Loucy (cell line): ENCODE measurements at regions not wholly inside any gene's neighbourhood (a gene's known extent, or its start where the extent isn't known, plus 50 kb on each side); places are given as distances from the start of the nearest gene placed in this dataset.
"Not testable (repeated sequence)": the region's sequence is repeated elsewhere in the genome, so short reads cannot be mapped to it uniquely, and the experiment has no call there.

Experiments used
- H2AFZ ChIP-seq: fragments of 200-600 bp; sonication (generic); 2 replicates; pipeline ENCODE4 v1.6.0; 2016; ENCODE audit warnings: antibody characterized with exemption, mild to moderate bottlenecking, low read length, moderate library complexity
- H3F3A ChIP-seq: fragments of 200-600 bp; 2 replicates; pipeline ENCODE4 v1.6.0; 2016; ENCODE audit warnings: antibody characterized with exemption, low read depth, mild to moderate bottlenecking
- H3K27me3 ChIP-seq: fragments of 200-600 bp; sonication (generic); 2 replicates; pipeline ENCODE4 v1.6.1; 2014; ENCODE audit warnings: low read length, mild to moderate bottlenecking; ENCODE audit not compliant: insufficient read depth, poor library complexity, severe bottlenecking
- H3K36me3 ChIP-seq: fragments of 200-600 bp; sonication (generic); 2 replicates; pipeline ENCODE4 v1.6.1; 2016; ENCODE audit warnings: low read length; ENCODE audit not compliant: insufficient read depth
- H3K4me1 ChIP-seq: fragments of 200-600 bp; sonication (generic); 2 replicates; pipeline ENCODE4 v1.5.1; 2014; ENCODE audit warnings: low read length, mild to moderate bottlenecking; ENCODE audit not compliant: insufficient read depth, poor library complexity, severe bottlenecking
- H3K4me2 ChIP-seq: fragments of 200-600 bp; sonication (generic); 2 replicates; pipeline ENCODE4 v1.6.0; 2014; ENCODE audit warnings: antibody characterized with exemption, low read length, low read depth, mild to moderate bottlenecking; ENCODE audit not compliant: poor library complexity, severe bottlenecking
- H3K4me3 ChIP-seq: fragments of 200-600 bp; sonication (generic); 2 replicates; pipeline ENCODE4 v1.5.1; 2014; ENCODE audit warnings: low read length, mild to moderate bottlenecking, mixed read lengths; ENCODE audit not compliant: poor library complexity, severe bottlenecking
- H3K79me2 ChIP-seq: fragments of 200-600 bp; sonication (generic); 2 replicates; pipeline ENCODE4 v1.6.1; 2014; ENCODE audit warnings: low read length; ENCODE audit not compliant: insufficient read depth
- H3K9ac ChIP-seq: fragments of 200-600 bp; sonication (generic); 2 replicates; pipeline ENCODE4 v1.6.0; 2014; ENCODE audit warnings: mild to moderate bottlenecking, low read depth, low read length, moderate library complexity; ENCODE audit not compliant: poor library complexity, severe bottlenecking
- H3K9me2 ChIP-seq: fragments of 200-600 bp; sonication (generic); replicated peaks from 2 replicates; pipeline ENCODE4 v1.6.1; 2016; ENCODE audit warnings: low read depth, low read length, mixed read lengths
- H3K9me3 ChIP-seq: fragments of 200-600 bp; sonication (generic); 2 replicates; pipeline ENCODE4 v1.6.1; 2014; ENCODE audit warnings: mild to moderate bottlenecking, antibody characterized with exemption, low read length, low read depth; ENCODE audit not compliant: insufficient read depth
- H4K20me1 ChIP-seq: fragments of 200-600 bp; sonication (generic); 2 replicates; pipeline ENCODE4 v1.6.0; 2014; ENCODE audit warnings: antibody characterized with exemption, low read length, mild to moderate bottlenecking; ENCODE audit not compliant: insufficient read depth, poor library complexity, severe bottlenecking
- EZH2phosphoT487 ChIP-seq: fragments of 200-600 bp; IDR thresholded peaks from 2 replicates; pipeline ENCODE4 v1.6.1; 2018; ENCODE audit warnings: antibody characterized with exemption, mild to moderate bottlenecking, moderate library complexity, borderline replicate concordance
- TF ChIP-seq, protein P1 (sequence below): fragments of 200-600 bp; sonication (generic); conservative IDR thresholded peaks from 2 replicates; pipeline ENCODE4 v1.5.1; 2014; ENCODE audit warnings: mild to moderate bottlenecking, antibody characterized with exemption, low read length

DNA sequence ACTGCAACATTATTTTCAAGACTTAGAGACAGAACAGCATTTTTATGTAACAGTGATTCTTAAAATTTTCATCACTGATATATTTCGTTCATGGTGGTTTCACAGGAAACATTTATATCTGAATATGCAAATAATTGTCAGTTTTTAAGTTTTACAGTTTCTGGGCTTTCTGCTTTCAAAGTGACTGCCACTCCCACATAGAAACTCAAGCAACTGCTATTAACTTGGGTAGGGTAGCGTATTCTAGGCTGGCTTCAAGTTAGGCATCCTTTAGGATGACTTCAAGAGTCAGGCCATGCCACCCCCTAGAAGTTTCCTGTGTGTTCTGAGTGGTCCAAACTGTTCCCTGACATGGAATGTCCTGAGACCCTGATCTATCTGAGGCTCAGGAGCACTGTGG is 123.6 kb upstream of the TSPAN8 start:
- H4K20me1 ChIP-seq, result no peaks in the 10 kb centered on the region
- no peak overlapping the region for H3K4me2 ChIP-seq
- H3K4me3 ChIP-seq, result no peak overlapping the region
- no peaks in the 10 kb centered on the region for H3K4me1 ChIP-seq
- no peak for TF ChIP-seq EZH2phosphoT487
- TF ChIP-seq, protein P1, sequence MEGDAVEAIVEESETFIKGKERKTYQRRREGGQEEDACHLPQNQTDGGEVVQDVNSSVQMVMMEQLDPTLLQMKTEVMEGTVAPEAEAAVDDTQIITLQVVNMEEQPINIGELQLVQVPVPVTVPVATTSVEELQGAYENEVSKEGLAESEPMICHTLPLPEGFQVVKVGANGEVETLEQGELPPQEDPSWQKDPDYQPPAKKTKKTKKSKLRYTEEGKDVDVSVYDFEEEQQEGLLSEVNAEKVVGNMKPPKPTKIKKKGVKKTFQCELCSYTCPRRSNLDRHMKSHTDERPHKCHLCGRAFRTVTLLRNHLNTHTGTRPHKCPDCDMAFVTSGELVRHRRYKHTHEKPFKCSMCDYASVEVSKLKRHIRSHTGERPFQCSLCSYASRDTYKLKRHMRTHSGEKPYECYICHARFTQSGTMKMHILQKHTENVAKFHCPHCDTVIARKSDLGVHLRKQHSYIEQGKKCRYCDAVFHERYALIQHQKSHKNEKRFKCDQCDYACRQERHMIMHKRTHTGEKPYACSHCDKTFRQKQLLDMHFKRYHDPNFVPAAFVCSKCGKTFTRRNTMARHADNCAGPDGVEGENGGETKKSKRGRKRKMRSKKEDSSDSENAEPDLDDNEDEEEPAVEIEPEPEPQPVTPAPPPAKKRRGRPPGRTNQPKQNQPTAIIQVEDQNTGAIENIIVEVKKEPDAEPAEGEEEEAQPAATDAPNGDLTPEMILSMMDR, result no peak
- H3K79me2 ChIP-seq, result no peaks in the 10 kb centered on the region
- H3K36me3 ChIP-seq, result no peaks in the 10 kb centered on the region
- no peaks in the 10 kb centered on the region for H3K9me3 ChIP-seq
- H3F3A ChIP-seq, result no peaks in the 10 kb centered on the region
- no peak overlapping the region for H2AFZ ChIP-seq
- no peaks in the 10 kb centered on the region for H3K9me2 ChIP-seq
- no peak overlapping the region for H3K9ac ChIP-seq
- H3K27me3 ChIP-seq, result no peaks in the 10 kb centered on the region

DNA sequence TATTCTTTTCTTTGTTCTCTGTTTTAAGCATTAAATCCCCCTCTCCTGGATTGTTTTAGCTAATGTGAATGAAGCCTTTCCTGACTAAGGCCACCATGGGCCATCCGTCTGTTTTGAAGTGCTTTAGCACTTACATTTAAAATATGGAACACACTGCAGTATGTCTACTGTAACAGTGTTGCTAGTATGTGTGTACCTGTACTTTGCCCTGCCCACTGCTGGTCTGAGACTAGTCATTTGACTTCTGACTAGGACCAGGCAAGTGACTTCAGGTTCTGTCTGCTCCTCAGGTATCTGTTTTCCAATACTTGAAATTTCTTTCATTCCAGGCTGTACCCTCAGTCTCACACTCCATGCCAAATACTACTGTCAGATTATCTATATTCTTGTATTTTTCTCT is 120.1 kb upstream of the TSPAN8 start:
- no peaks in the 10 kb centered on the region for H3K79me2 ChIP-seq
- H3F3A ChIP-seq, result no peaks in the 10 kb centered on the region
- no peaks in the 10 kb centered on the region for H4K20me1 ChIP-seq
- no peak overlapping the region for H3K9ac ChIP-seq
- no peak for TF ChIP-seq EZH2phosphoT487
- TF ChIP-seq, protein P1, result no peak
- H3K4me1 ChIP-seq, result no peaks in the 10 kb centered on the region
- H3K4me2 ChIP-seq, result no peak overlapping the region
- no peaks in the 10 kb centered on the region for H3K9me3 ChIP-seq
- H3K36me3 ChIP-seq, result no peaks in the 10 kb centered on the region
- no peak overlapping the region for H2AFZ ChIP-seq
- H3K27me3 ChIP-seq, result no peaks in the 10 kb centered on the region
- H3K9me2 ChIP-seq, result no peaks in the 10 kb centered on the region
- no peak overlapping the region for H3K4me3 ChIP-seq

DNA sequence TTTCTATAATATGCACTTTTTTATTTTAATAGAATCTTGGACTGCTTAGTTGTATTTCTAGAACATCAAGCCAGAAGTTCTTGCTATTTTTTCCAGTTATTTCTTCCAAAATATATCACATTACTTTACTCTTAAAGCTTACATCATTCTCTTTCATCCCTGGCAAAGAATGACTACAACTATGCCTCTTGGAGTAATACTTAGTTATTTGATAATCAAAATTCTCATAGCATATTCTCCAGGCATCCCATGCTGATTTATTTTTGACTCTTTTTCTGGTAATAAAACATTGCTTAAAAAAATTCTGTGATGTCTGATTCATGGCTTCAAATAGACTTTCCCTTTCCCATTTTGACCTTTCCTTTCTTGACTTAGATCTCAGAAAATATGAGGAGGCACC is 118.7 kb upstream of the TSPAN8 start:
- Histone ChIP-seq H3K79me2 (no peaks in the 10 kb centered on the region), H2AFZ (no peak overlapping the region), H3K4me3 (no peak overlapping the region), H3K9ac (no peak overlapping the region), H4K20me1 (no peaks in the 10 kb centered on the region), H3K4me1 (no peaks in the 10 kb centered on the region), H3K27me3 (no peaks in the 10 kb centered on the region), H3K9me3 (no peaks in the 10 kb centered on the region), H3F3A (no peaks in the 10 kb centered on the region), H3K36me3 (no peaks in the 10 kb centered on the region), H3K4me2 (no peak overlapping the region), H3K9me2 (no peaks in the 10 kb centered on the region)
- TF ChIP-seq, protein P1, result no peak
- no peak for TF ChIP-seq EZH2phosphoT487

DNA sequence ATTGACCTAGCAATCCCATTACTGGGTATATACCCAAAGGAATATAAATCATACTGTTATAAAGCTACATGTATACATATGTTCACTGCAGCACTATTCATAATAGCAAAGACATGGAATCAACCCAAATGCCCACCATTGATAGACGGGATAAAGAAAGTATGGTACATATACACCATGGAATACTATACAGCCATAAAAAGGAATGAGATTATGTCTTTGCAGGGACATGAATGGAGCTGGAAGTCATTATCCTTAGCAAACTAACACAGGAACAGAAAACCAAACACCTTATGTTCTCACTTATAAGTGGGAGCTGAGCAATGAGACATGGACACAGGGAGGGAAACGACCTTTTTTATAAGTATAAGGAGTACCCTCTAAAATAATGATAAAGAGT is 113.0 kb upstream of the TSPAN8 start:
- not testable (repeated sequence) for H2AFZ ChIP-seq, H3K4me2 ChIP-seq, H3K79me2 ChIP-seq, H3K27me3 ChIP-seq, H3K9me3 ChIP-seq, H3K9ac ChIP-seq, H3K9me2 ChIP-seq, H4K20me1 ChIP-seq, H3K4me1 ChIP-seq, H3K4me3 ChIP-seq, H3K36me3 ChIP-seq, H3F3A ChIP-seq
